SH-SY5Y (cell line): ENCODE measurements at regions not wholly inside any gene's neighbourhood (a gene's known extent, or its start where the extent isn't known, plus 50 kb on each side); places are given as distances from the start of the nearest gene placed in this dataset.

Experiments
- GATA2 ChIP-seq: IDR thresholded peaks from 2 replicates; pipeline ENCODE4 v1.6.1; 2011; ENCODE audit warnings: mild to moderate bottlenecking, low read depth, low read length
- GATA3 ChIP-seq: IDR thresholded peaks from 2 replicates; pipeline ENCODE4 v1.6.1; 2011; ENCODE audit warnings: low read depth, mild to moderate bottlenecking, low read length, moderate library complexity

GRCh38 chr1:59243978-59244377 is 52.9 kb upstream of the FGGY start:
- TF ChIP-seq GATA3 (no peak), GATA2 (no peak)
